ENCODE measurements at regions not wholly inside any gene's neighbourhood (a gene's known extent, or its start where the extent isn't known, plus 50 kb on each side); places are given as distances from the start of the nearest gene placed in this dataset.

- TF ChIP-seq CTCF (conservative IDR thresholded peaks at IDR 0.05) (no peak), ZFX (IDR thresholded peaks at IDR 0.05) (no peak)
These were observed 69.1 kb upstream of the PTCH1 start for GRCh38 chr9:95585824-95586223.

Data from C4-2B (cell line).